Adrenal gland (tissue), 9 donors: ENCODE measurements at regions not wholly inside any gene's neighbourhood (a gene's known extent, or its start where the extent isn't known, plus 50 kb on each side); places are given as distances from the start of the nearest gene placed in this dataset.

Experiments used
- DNase-seq, 7 donors: peaks; one replicate each; pipeline ENCODE4 v3.0.0-alpha.2; 2019 to 2020
- H3K27ac ChIP-seq, 5 donors: fragments of 200-600 bp; sonication (generic) in 4 of 5; 1 replicate in 3 of 5; 2 replicates in 2 of 5; pipeline versions ENCODE4 v1.5.1 to v1.8.0; 2016 to 2020; ENCODE audit warnings: mild to moderate bottlenecking in 1 of 5
- H3K27me3 ChIP-seq: fragments of 200-600 bp; 2 replicates; pipeline ENCODE4 v1.8.0; 2021
- H3K36me3 ChIP-seq, 2 donors: fragments of 200-600 bp; replicated peaks in 1 of 2; 1 replicate in 1 of 2; 2 replicates in 1 of 2; pipeline versions ENCODE4 v1.5.1 to v1.8.0; 2018 to 2022
- H3K4me1 ChIP-seq, 2 donors: fragments of 200-600 bp; replicated peaks in 1 of 2; 1 replicate in 1 of 2; 2 replicates in 1 of 2; pipeline versions ENCODE4 v1.5.1 to v1.8.0; 2018 to 2021
- H3K4me3 ChIP-seq, 4 donors: fragments of 200-600 bp; sonication (generic) in 3 of 4; one replicate each; pipeline ENCODE4 v1.5.1; 2016 to 2018
- H3K9me3 ChIP-seq, 3 donors: fragments of 200-600 bp; sonication (generic) in 1 of 3; replicated peaks in 1 of 3; 1 replicate in 2 of 3; 2 replicates in 1 of 3; pipeline versions ENCODE4 v1.5.1 to v1.8.0; 2016 to 2021
- CTCF ChIP-seq, 6 experiments: fragments of 450-650 bp in 4 of 6; fragments of 200-600 bp in 2 of 6; sonication (generic) in 1 of 6; IDR thresholded peaks; 1 replicate in 5 of 6; 2 replicates in 1 of 6; pipeline versions ENCODE4 v1.5.1 to v1.8.0; 2016 to 2021; ENCODE audit warnings: antibody characterized with exemption in 6 of 6, mild to moderate bottlenecking in 2 of 6, moderate library complexity in 1 of 6
- POLR2A ChIP-seq, 2 donors: fragments of 450-650 bp; IDR thresholded peaks; one replicate each; pipeline ENCODE4 v1.6.1; 2017; ENCODE audit warnings: antibody characterized with exemption in 2 of 2, mild to moderate bottlenecking in 2 of 2, moderate library complexity in 1 of 2
- WGBS, 4 donors: extraction: QIAGEN DNeasy Blood & Tissue Kit in 2 of 4; methylation state at CpG; one replicate each; pipeline versions ENCODE4 v1.1.5 to v1.1.7; 2013 to 2017; 5-methylcytosine and 5-hydroxymethylcytosine counted together
- intact Hi-C, 2 donors: fragments of 100-400 bp; cut with DNase I; formaldehyde crosslinking; loops; one replicate each; pipeline versions ENCODE4 v1.14.1 to v1.15.0; 2022 to 2023
- donor health status: healthy with polysubstance abuse.
- donor health status: Bipolar disorder and iron deficiency.
- donor health status: DM: yes; HTN: yes; CAD: no.
- donor health status: DM: no; HTN: no; CAD: no.
- donor health status: DM: no; HTN: no; CAD: no.

- Histone ChIP-seq H3K27me3 (no peaks in the 10 kb centered on the region), H3K4me1 (no peaks in the 10 kb centered on the region), H3K9me3 (no peaks in the 10 kb centered on the region), H3K4me3 (no peak overlapping the region), H3K36me3 (no peaks in the 10 kb centered on the region), H3K27ac (no peak overlapping the region)
- TF ChIP-seq POLR2A (IDR thresholded peaks at IDR 0.05) (no peak), CTCF (IDR thresholded peaks at IDR 0.05) (no peak)
- no peak for DNase-seq
- intact Hi-C loops: no loop called here
- WGBS, 4 donors: 79 to 91% (median 85%) methylated on average over 5 of the region's 5 CpGs
Measured at GRCh38 chr3:27642796-27643195, 79.3 kb downstream of the EOMES start.

- Histone ChIP-seq H3K4me3 (no peak overlapping the region), H3K27me3 (no peaks in the 10 kb centered on the region), H3K9me3 (no peaks in the 10 kb centered on the region), H3K27ac (no peak overlapping the region), H3K36me3 (no peaks in the 10 kb centered on the region), H3K4me1 (no peaks in the 10 kb centered on the region)
- TF ChIP-seq POLR2A (IDR thresholded peaks at IDR 0.05): no peak
- no peak for TF ChIP-seq CTCF (IDR thresholded peaks at IDR 0.05)
- WGBS, 4 donors: 88 to 92% (median 91%) methylated on average over 5 of the region's 5 CpGs
- DNase-seq: no peak
- intact Hi-C loops: no loop called here
Measured at GRCh38 chr3:27641888-27642601, 80.1 kb downstream of the EOMES start.

- Histone ChIP-seq H3K27ac (no peak overlapping the region), H3K36me3 (no peaks in the 10 kb centered on the region), H3K4me1 (no peaks in the 10 kb centered on the region), H3K27me3 (no peaks in the 10 kb centered on the region), H3K4me3 (no peak overlapping the region), H3K9me3 (no peaks in the 10 kb centered on the region)
- intact Hi-C loops: no loop called here
- no peak for DNase-seq
- TF ChIP-seq CTCF (IDR thresholded peaks at IDR 0.05) (no peak), POLR2A (IDR thresholded peaks at IDR 0.05) (no peak)
- WGBS, 4 donors: 90 to 97% (median 93%) methylated on average over 1 of the region's 1 CpG
Measured at GRCh38 chr3:27641271-27641800, 80.8 kb downstream of the EOMES start.

- intact Hi-C loops: no loop called here
- Histone ChIP-seq H3K27me3 (no peaks in the 10 kb centered on the region), H3K36me3 (no peaks in the 10 kb centered on the region), H3K27ac (no peak overlapping the region), H3K4me1 (no peaks in the 10 kb centered on the region), H3K9me3 (no peaks in the 10 kb centered on the region), H3K4me3 (no peak overlapping the region)
- no peak for DNase-seq
- TF ChIP-seq CTCF (IDR thresholded peaks at IDR 0.05) (no peak), POLR2A (IDR thresholded peaks at IDR 0.05) (no peak)
- 74 to 79% (median 77%) methylated on average over 2 of the region's 2 CpGs for WGBS, 4 donors
Measured at GRCh38 chr3:27639271-27639670, 82.9 kb downstream of the EOMES start.
